Esophagus squamous epithelium (tissue), 5 donors: ENCODE measurements at regions not wholly inside any gene's neighbourhood (a gene's known extent, or its start where the extent isn't known, plus 50 kb on each side); places are given as distances from the start of the nearest gene placed in this dataset.

Experiments
- DNase-seq: peaks from one replicate; lab custom pipeline; 2025; lab: John Stamatoyannopoulos, UW
- H3K27ac ChIP-seq, 4 donors: fragments of 200-600 bp; sonication (generic); one replicate each; pipeline ENCODE4 v1.5.1; 2016 to 2019; ENCODE audit warnings: mild to moderate bottlenecking in 1 of 4
- H3K27me3 ChIP-seq, 4 donors: fragments of 200-600 bp; sonication (generic); 1 replicate in 3 of 4; 2 replicates in 1 of 4; pipeline versions ENCODE4 v1.5.1 to v1.6.0; 2017 to 2021; ENCODE audit warnings: antibody characterized with exemption in 1 of 4
- H3K36me3 ChIP-seq, 3 donors: fragments of 200-600 bp; sonication (generic); one replicate each; pipeline ENCODE4 v1.5.1; 2016 to 2019
- H3K4me1 ChIP-seq, 3 donors: fragments of 200-600 bp; sonication (generic); one replicate each; pipeline ENCODE4 v1.5.1; 2017 to 2019
- H3K4me3 ChIP-seq, 4 donors: fragments of 200-600 bp; sonication (generic); 1 replicate in 3 of 4; 2 replicates in 1 of 4; pipeline ENCODE4 v1.5.1; 2016 to 2019; ENCODE audit warnings: mild to moderate bottlenecking in 2 of 4, moderate library complexity in 1 of 4
- H3K9me3 ChIP-seq, 3 donors: fragments of 200-600 bp; sonication (generic); one replicate each; pipeline ENCODE4 v1.5.1; 2016 to 2019
- CTCF ChIP-seq, 6 experiments: fragments of 450-650 bp in 4 of 6; fragments of 200-600 bp in 2 of 6; sonication (generic) in 2 of 6; IDR thresholded peaks; one replicate each; pipeline ENCODE4 v1.5.1; 2016 to 2019; ENCODE audit warnings: antibody characterized with exemption in 6 of 6, mild to moderate bottlenecking in 4 of 6, moderate library complexity in 4 of 6
- POLR2A ChIP-seq, 4 donors: fragments of 450-650 bp; IDR thresholded peaks; one replicate each; pipeline ENCODE4 v1.6.1; 2017; ENCODE audit warnings: antibody characterized with exemption in 4 of 4, mild to moderate bottlenecking in 4 of 4, moderate library complexity in 3 of 4
- WGBS, 2 donors: methylation state at CpG; one replicate each; pipeline ENCODE4 v1.1.5; 2018; 5-methylcytosine and 5-hydroxymethylcytosine counted together
- intact Hi-C: fragments of 100-400 bp; cut with DNase I; formaldehyde crosslinking; loops from one replicate; pipeline ENCODE4 v1.15.0; 2022
- donor health status: DM: yes; HTN: yes; CAD: no.

GRCh38 chr17:62876063-62876462, 67.9 kb upstream of the MARCHF10 start:
- H3K27me3 ChIP-seq, result peaks cover 0 to 17% (median 0%) of the 10 kb centered on the region in 4 donors
- no peaks in the 10 kb centered on the region for H3K36me3 ChIP-seq
- no peak for DNase-seq
- TF ChIP-seq POLR2A (IDR thresholded peaks at IDR 0.05) (no peak), CTCF (IDR thresholded peaks at IDR 0.05) (no peak)
- H3K27ac ChIP-seq, result no peak overlapping the region
- H3K4me3 ChIP-seq, result no peak overlapping the region
- no peaks in the 10 kb centered on the region for H3K9me3 ChIP-seq
- 31 to 62% methylated on average over 2 of the region's 2 CpGs for WGBS, 2 donors
- intact Hi-C loops, result no loop called here
- peaks cover 0 to 19% (median 6%) of the 10 kb centered on the region in 3 donors for H3K4me1 ChIP-seq

- Histone ChIP-seq H3K9me3 (no peaks in the 10 kb centered on the region), H3K27me3 (peaks cover 0 to 17% (median 0%) of the 10 kb centered on the region in 4 donors), H3K27ac (no peak overlapping the region), H3K36me3 (no peaks in the 10 kb centered on the region), H3K4me3 (no peak overlapping the region), H3K4me1 (peaks cover 0 to 19% (median 6%) of the 10 kb centered on the region in 3 donors)
- no peak for TF ChIP-seq POLR2A (IDR thresholded peaks at IDR 0.05)
- TF ChIP-seq CTCF (IDR thresholded peaks at IDR 0.05), result no peak
- intact Hi-C loops, result no loop called here
- 79 to 90% methylated on average over 4 of the region's 4 CpGs for WGBS, 2 donors
- DNase-seq, result no peak
Observed at GRCh38 chr17:62875296-62875695, 67.2 kb upstream of the MARCHF10 start.

- no peak for TF ChIP-seq POLR2A (IDR thresholded peaks at IDR 0.05)
- no peak for TF ChIP-seq CTCF (IDR thresholded peaks at IDR 0.05)
- peaks cover 0 to 6% (median 5%) of the 10 kb centered on the region in 3 donors for H3K4me1 ChIP-seq
- H3K9me3 ChIP-seq, result no peaks in the 10 kb centered on the region
- no peak overlapping the region for H3K27ac ChIP-seq
- peaks cover 0 to 49% (median 0%) of the 10 kb centered on the region in 4 donors for H3K27me3 ChIP-seq
- no peak overlapping the region for H3K4me3 ChIP-seq
- DNase-seq, result no peak
- no peaks in the 10 kb centered on the region for H3K36me3 ChIP-seq
- 78 to 92% methylated on average over 5 of the region's 5 CpGs for WGBS, 2 donors
- intact Hi-C loops, result no loop called here
Observed at GRCh38 chr17:62871291-62871690, 63.2 kb upstream of the MARCHF10 start.

GRCh38 chr17:62870552-62870971, 62.4 kb upstream of the MARCHF10 start:
- Histone ChIP-seq H3K27ac (no peak overlapping the region), H3K9me3 (no peaks in the 10 kb centered on the region), H3K36me3 (no peaks in the 10 kb centered on the region), H3K27me3 (peaks cover 0 to 49% (median 0%) of the 10 kb centered on the region in 4 donors), H3K4me1 (no peaks in the 10 kb centered on the region), H3K4me3 (no peak overlapping the region)
- intact Hi-C loops, result no loop called here
- DNase-seq, result no peak
- WGBS, 2 donors, result 46 to 52% methylated on average over 8 of the region's 8 CpGs
- TF ChIP-seq POLR2A (IDR thresholded peaks at IDR 0.05) (no peak), CTCF (IDR thresholded peaks at IDR 0.05) (no peak)

GRCh38 chr17:62870030-62870541, 62.0 kb upstream of the MARCHF10 start:
- intact Hi-C loops, result no loop called here
- no peaks in the 10 kb centered on the region for H3K9me3 ChIP-seq
- H3K4me1 ChIP-seq, result no peaks in the 10 kb centered on the region
- H3K36me3 ChIP-seq, result no peaks in the 10 kb centered on the region
- H3K4me3 ChIP-seq, result no peak overlapping the region
- no peak overlapping the region for H3K27ac ChIP-seq
- 44 to 51% methylated on average over 5 of the region's 5 CpGs for WGBS, 2 donors
- DNase-seq, result no peak
- TF ChIP-seq CTCF (IDR thresholded peaks at IDR 0.05) (no peak), POLR2A (IDR thresholded peaks at IDR 0.05) (no peak)
- H3K27me3 ChIP-seq, result peaks cover 0 to 45% (median 0%) of the 10 kb centered on the region in 4 donors
